Esophagus (tissue), 2 donors: ENCODE measurements at regions not wholly inside any gene's neighbourhood (a gene's known extent, or its start where the extent isn't known, plus 50 kb on each side); places are given as distances from the start of the nearest gene placed in this dataset.

Experiments
- H3K27ac ChIP-seq, 2 donors: one replicate each; pipeline ENCODE4 v1.5.1; 2013; ENCODE audit warnings: low read depth in 2 of 2, mild to moderate bottlenecking in 2 of 2, inconsistent platforms in 1 of 2, low read length in 1 of 2, moderate library complexity in 1 of 2
- H3K27me3 ChIP-seq, 2 donors: one replicate each; pipeline ENCODE4 v1.6.1; 2013; ENCODE audit warnings: low read length in 2 of 2, control low read depth in 1 of 2, mild to moderate bottlenecking in 1 of 2; ENCODE audit not compliant: insufficient read depth in 2 of 2, control insufficient read depth in 1 of 2
- H3K36me3 ChIP-seq, 2 donors: one replicate each; pipeline ENCODE4 v1.6.1; 2013; ENCODE audit warnings: low read length in 1 of 2; ENCODE audit not compliant: control insufficient read depth in 2 of 2, insufficient read depth in 2 of 2
- H3K4me1 ChIP-seq, 2 donors: one replicate each; pipeline ENCODE4 v1.6.1; 2013; ENCODE audit warnings: low read length in 1 of 2; ENCODE audit not compliant: control insufficient read depth in 2 of 2, insufficient read depth in 2 of 2
- H3K4me3 ChIP-seq, 2 donors: one replicate each; pipeline ENCODE4 v1.5.1; 2013; ENCODE audit warnings: low read length in 2 of 2, mild to moderate bottlenecking in 2 of 2, low read depth in 1 of 2, moderate library complexity in 1 of 2
- H3K9me3 ChIP-seq, 2 donors: one replicate each; pipeline ENCODE4 v1.6.1; 2013; ENCODE audit warnings: mild to moderate bottlenecking in 2 of 2, low read depth in 1 of 2, low read length in 1 of 2, moderate library complexity in 1 of 2; ENCODE audit not compliant: control insufficient read depth in 2 of 2, insufficient read depth in 1 of 2
- WGBS, 2 donors: extraction: QIAGEN DNeasy Blood & Tissue Kit; methylation state at CpG; one replicate each; pipeline ENCODE4 v1.1.7; 2013; 5-methylcytosine and 5-hydroxymethylcytosine counted together
- donor health status: healthy with polysubstance abuse.
- donor health status: Bipolar disorder and iron deficiency.

DNA sequence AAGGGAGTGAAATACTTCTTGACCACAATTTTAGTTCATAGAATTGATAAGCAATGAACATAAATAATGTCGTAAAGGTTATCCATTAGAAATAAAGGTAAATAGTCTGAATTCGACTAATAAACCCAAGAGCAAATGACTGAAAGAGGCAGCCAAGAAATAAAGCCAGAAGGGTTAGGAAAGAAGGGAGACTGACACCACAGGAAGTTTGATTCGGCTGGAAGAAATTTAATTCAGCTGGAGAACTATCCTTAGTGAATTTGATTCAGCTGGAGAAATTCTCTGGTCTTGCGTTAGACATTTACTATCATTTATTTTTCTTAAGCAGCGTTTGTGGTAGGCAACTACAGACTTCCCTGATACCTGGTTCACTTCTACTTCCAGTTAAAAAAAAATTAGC, 429.6 kb downstream of the PID1 start:
- Histone ChIP-seq H3K27ac (no peak overlapping the region), H3K36me3 (no peaks in the 10 kb centered on the region), H3K4me3 (no peak overlapping the region), H3K27me3 (no peaks in the 10 kb centered on the region), H3K4me1 (no peaks in the 10 kb centered on the region), H3K9me3 (no peaks in the 10 kb centered on the region)
- 72 to 75% methylated on average over 5 of the region's 5 CpGs for WGBS, 2 donors

DNA sequence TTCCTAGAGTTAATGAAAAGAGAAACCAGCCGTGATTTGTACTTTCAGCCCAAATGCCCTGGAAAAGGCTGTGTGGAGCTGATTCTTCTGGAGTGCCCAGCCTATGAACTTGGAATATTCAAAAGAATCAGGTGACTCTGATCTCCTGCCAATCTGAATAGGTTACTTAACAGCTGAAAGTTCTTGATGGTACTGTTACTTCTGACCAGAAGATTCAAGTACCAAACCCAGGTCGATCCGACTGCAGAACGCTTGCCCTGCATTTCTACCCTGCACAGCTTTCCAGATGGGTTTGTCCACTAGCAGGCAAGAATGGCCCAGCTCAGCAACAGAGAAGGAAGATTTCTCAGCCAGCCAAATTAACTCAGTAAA, 430.4 kb downstream of the PID1 start:
- Histone ChIP-seq H3K9me3 (no peaks in the 10 kb centered on the region), H3K27ac (no peak overlapping the region), H3K4me1 (no peaks in the 10 kb centered on the region), H3K4me3 (no peak overlapping the region), H3K27me3 (no peaks in the 10 kb centered on the region), H3K36me3 (no peaks in the 10 kb centered on the region)
- 88 to 92% methylated on average over 4 of the region's 4 CpGs for WGBS, 2 donors

DNA sequence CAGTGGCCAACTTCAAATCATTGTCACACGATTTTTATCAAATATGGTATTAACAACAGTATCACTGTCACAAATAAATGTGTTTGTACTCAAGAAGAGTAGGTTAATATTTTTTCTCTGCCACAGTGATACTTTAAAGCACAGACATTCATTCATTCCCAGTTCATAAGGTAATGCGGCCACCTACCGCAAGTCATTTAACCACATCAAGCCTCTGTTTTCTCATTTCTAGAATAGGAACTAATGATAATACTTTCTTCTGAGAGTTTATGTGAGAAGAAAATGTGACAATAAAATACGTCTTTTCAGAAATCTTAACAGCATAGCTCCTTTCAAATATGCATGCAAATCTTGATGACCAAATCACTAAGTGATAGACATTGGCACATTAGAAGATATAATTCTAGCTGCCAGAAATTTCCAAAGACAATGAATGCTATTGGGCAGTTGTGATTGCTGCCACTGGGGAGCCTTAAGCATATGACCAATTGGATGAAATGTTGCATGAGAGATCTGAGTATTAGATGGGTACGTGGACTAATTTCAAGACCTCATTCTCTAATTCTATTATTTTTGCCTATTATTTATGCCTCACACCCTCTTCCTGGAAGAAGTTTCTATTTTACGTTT, 430.9 kb downstream of the PID1 start:
- Histone ChIP-seq H3K27me3 (no peaks in the 10 kb centered on the region), H3K27ac (no peak overlapping the region), H3K36me3 (no peaks in the 10 kb centered on the region), H3K4me3 (no peak overlapping the region), H3K9me3 (no peaks in the 10 kb centered on the region), H3K4me1 (no peaks in the 10 kb centered on the region)
- 84 to 85% methylated on average over 6 of the region's 6 CpGs for WGBS, 2 donors

DNA sequence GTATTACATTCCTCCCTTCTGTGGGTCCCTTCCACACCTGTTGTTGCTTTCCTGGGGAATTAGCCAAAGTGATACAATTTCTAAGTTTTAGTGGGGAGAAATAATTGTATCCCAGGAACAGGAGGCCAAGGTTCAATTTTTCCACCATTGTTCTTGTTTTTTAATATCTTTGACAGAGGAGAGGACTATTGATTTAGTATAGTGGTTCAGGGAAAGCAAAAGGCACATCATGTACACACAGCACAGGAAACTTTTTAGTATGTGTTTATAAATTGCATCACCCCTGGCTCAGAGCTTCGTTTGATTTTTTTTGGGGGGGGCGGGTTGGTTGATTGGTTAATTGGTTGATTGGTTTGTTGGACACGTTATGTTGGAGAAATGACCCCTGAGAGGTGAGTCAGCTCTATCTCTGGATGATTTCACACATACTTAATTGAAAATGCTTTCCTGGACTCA, 431.6 kb downstream of the PID1 start:
- Histone ChIP-seq H3K9me3 (no peaks in the 10 kb centered on the region), H3K4me1 (no peaks in the 10 kb centered on the region), H3K27me3 (no peaks in the 10 kb centered on the region), H3K36me3 (no peaks in the 10 kb centered on the region), H3K4me3 (no peak overlapping the region), H3K27ac (no peak overlapping the region)
- WGBS, 2 donors = 45 to 47% methylated on average over 3 of the region's 3 CpGs

DNA sequence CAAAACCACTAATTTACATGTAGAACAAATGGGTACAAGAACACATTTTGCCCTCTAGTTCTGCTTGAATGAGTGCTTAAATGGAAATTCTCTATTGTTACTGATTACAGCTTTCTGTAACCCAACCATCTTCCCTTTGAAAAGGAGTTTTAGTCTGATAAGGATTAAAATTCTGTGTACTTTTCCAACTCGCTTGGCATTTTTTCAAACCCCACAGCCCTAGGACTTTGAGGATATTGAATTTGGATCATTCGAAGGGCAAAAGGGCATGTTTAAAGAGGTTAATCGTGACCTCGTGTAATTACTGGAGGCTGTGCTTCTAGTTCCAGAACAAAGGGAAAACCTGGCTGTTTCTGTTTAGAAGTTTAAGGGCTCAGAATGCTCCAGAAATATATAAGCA, 432.3 kb downstream of the PID1 start:
- Histone ChIP-seq H3K36me3 (no peaks in the 10 kb centered on the region), H3K27me3 (no peaks in the 10 kb centered on the region), H3K27ac (no peak overlapping the region), H3K4me3 (no peak overlapping the region), H3K9me3 (no peaks in the 10 kb centered on the region), H3K4me1 (no peaks in the 10 kb centered on the region)
- 56% methylated on average over 4 of the region's 4 CpGs for WGBS, 2 donors

DNA sequence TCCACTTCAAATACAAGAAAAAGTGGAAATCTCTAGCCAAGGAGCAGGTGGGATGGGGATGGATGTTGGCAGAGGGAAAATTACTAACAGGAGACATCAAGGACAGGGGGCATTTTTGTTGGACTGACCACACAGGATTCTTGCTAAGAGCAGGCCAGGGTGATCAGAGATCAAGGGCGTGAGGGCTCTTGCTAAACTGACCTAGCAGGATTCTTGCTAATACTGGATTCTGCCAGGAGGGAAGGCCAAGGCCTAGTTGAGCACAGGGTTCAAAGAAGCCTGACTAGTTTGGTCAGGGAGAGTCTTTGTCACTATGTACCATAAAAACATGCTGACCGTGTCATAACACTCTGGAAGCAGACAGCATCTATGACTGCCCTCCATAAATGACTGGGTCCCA, 442.7 kb downstream of the PID1 start:
- Histone ChIP-seq H3K36me3 (no peaks in the 10 kb centered on the region), H3K27me3 (no peaks in the 10 kb centered on the region), H3K4me1 (no peaks in the 10 kb centered on the region), H3K4me3 (no peak overlapping the region), H3K9me3 (no peaks in the 10 kb centered on the region), H3K27ac (no peak overlapping the region)
- WGBS, 2 donors = 71 to 73% methylated on average over 2 of the region's 2 CpGs

DNA sequence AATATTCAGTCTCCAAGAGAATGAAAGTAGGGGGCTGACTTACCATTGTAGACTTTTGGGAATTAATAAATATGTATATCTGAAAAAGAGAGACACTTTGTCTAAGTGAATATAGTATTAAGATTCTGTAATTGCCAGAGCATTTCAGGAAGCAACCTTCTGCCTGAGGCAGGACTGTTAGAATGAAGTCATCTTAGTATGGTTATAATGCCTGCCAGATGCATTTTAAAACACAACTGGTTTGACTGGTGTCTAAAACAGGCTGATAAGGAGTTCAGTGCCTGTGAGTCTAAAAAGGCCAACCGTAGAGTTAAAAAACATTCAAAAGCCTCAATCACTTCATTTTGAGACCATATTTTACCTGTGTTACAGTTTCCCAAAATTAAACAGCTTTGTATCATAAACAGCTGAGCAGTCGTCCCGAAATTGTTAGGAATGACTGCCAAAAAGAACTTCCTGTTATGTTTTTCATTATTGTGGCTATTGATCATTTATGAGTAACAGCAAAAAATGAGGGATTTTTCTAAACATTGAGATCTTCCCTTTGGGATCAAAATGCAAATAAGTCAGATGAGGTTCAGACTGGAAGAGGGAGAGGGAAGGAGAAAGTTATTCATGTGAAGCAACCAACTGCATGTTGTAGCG, 443.9 kb downstream of the PID1 start:
- Histone ChIP-seq H3K27me3 (no peaks in the 10 kb centered on the region), H3K4me3 (no peak overlapping the region), H3K27ac (no peak overlapping the region), H3K36me3 (no peaks in the 10 kb centered on the region), H3K9me3 (no peaks in the 10 kb centered on the region), H3K4me1 (no peaks in the 10 kb centered on the region)
- WGBS, 2 donors = 59 to 67% methylated on average over 4 of the region's 4 CpGs

DNA sequence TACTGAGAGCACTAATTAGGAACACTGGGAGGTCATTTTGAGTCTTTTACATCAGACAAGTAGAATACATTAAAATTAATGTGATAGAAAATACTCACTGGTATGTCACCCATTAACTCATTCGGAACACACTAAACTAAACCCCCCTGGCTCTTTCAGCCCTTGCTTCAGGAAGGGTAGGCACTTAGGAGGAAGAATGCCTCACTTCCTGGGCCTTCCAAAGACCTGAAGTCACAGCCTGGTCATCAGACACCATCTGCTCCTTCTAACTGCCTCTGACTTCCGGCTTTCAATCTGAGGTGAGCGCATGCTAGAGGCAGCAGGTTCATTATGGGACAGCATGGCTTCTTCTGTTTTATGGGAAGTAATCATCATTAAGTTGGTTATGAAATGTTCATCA, 451.4 kb downstream of the PID1 start:
- no peak overlapping the region for H3K27ac ChIP-seq
- no peak overlapping the region for H3K4me3 ChIP-seq
- WGBS, 2 donors = 65 to 66% methylated on average over 3 of the region's 3 CpGs
- no peaks in the 10 kb centered on the region for H3K27me3 ChIP-seq
- H3K9me3 ChIP-seq = peaks cover 0 to 2% of the 10 kb centered on the region in 2 donors
- no peaks in the 10 kb centered on the region for H3K4me1 ChIP-seq
- H3K36me3 ChIP-seq = no peaks in the 10 kb centered on the region

DNA sequence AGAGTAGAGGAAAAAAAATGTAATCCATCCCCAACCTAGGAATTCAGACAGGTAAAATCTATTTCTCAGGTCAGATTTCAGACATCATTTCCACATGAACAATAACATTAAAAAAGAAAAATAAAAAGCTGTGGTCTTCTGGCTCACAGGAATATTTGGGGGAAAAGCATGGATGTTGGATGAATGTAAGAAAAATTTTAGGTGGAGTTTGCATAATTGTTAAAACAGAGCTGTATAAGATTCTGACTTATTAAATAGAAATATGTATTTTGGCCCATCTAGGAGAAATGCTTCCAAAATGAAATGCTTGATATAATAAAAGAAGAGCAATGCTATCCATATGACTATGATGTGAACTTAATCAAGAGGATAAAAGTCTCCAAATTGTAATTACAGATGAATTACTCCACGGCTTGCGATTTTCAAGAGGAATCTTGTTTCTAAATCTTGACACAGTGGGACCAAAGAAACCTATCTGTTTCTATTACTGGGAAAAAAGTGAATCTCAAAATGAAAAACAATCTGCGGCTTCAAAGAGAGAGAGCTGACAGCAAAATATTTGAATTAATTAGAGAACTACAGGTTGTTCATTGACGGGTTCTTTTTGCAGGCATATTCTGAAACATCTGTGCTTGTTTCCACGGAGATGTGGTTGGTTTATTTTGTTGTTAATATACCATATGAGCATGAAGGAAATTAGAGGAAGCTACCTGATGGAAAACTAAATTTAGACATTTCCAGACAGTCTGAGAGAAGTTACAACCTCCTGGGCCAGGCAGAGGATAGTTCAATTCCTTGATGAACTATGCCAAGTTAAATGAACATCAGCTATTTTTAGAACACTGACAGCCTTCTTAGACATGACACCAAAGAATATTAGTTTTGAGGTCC, 468.7 kb downstream of the PID1 start:
- Histone ChIP-seq H3K9me3 (no peaks in the 10 kb centered on the region), H3K4me3 (no peak overlapping the region), H3K27me3 (no peaks in the 10 kb centered on the region), H3K36me3 (no peaks in the 10 kb centered on the region), H3K27ac (no peak overlapping the region), H3K4me1 (no peaks in the 10 kb centered on the region)
- WGBS, 2 donors = 78 to 81% methylated on average over 5 of the region's 5 CpGs
